ENCODE measurements at regions not wholly inside any gene's neighbourhood (a gene's known extent, or its start where the extent isn't known, plus 50 kb on each side); places are given as distances from the start of the nearest gene placed in this dataset.

- TF ChIP-seq CTCF (IDR thresholded peaks at IDR 0.05; ENCODE audit: low read depth, low read length), result no peak
- no peak for DNase-seq (ENCODE audit: extremely low read depth, low read depth)
These were observed 263.3 kb upstream of the TCERG1L start for GRCh38 chr10:131574707-131575430.

GRCh38 chr10:131575877-131576276 lies 264.4 kb upstream of the TCERG1L start:
- no peak for TF ChIP-seq CTCF (IDR thresholded peaks at IDR 0.05; ENCODE audit: low read depth, low read length)
- DNase-seq (ENCODE audit: extremely low read depth, low read depth), result no peak

- DNase-seq (ENCODE audit: extremely low read depth, low read depth), result no peak
- TF ChIP-seq CTCF (IDR thresholded peaks at IDR 0.05; ENCODE audit: low read depth, low read length), result no peak
These were observed 265.0 kb upstream of the TCERG1L start for GRCh38 chr10:131576341-131577177.

GRCh38 chr10:131577178-131577555 lies 265.6 kb upstream of the TCERG1L start:
- TF ChIP-seq CTCF (IDR thresholded peaks at IDR 0.05; ENCODE audit: low read depth, low read length), result no peak
- DNase-seq (ENCODE audit: extremely low read depth, low read depth), result no peak

GRCh38 chr10:131577786-131578471 lies 266.4 kb upstream of the TCERG1L start:
- DNase-seq (ENCODE audit: extremely low read depth, low read depth), result no peak
- no peak for TF ChIP-seq CTCF (IDR thresholded peaks at IDR 0.05; ENCODE audit: low read depth, low read length)

- no peak for DNase-seq (ENCODE audit: extremely low read depth, low read depth)
- no peak for TF ChIP-seq CTCF (IDR thresholded peaks at IDR 0.05; ENCODE audit: low read depth, low read length)
These were observed 267.0 kb upstream of the TCERG1L start for GRCh38 chr10:131578472-131578970.
